Neuronal stem cell (in vitro differentiated cells): ENCODE measurements at regions not wholly inside any gene's neighbourhood (a gene's known extent, or its start where the extent isn't known, plus 50 kb on each side); places are given as distances from the start of the nearest gene placed in this dataset.

ENCODE experiments used
- DNase-seq: peaks from one replicate; pipeline ENCODE4 v3.0.0-alpha.2; 2013; ENCODE audit warnings: low spot score
- H2AFZ ChIP-seq: one replicate; pipeline ENCODE4 v1.6.1; 2013; ENCODE audit warnings: mild to moderate bottlenecking, low read length, inconsistent platforms
- H2AK5ac ChIP-seq: 2 replicates; pipeline ENCODE4 v1.6.1; 2013; ENCODE audit warnings: low read depth, mild to moderate bottlenecking, inconsistent platforms, low read length, moderate library complexity, mixed read lengths
- H2BK120ac ChIP-seq: 2 replicates; pipeline ENCODE4 v1.6.1; 2013; ENCODE audit warnings: low read depth, mild to moderate bottlenecking, inconsistent platforms, low read length, moderate library complexity, mixed read lengths
- H2BK12ac ChIP-seq: one replicate; pipeline ENCODE4 v1.6.1; 2013; ENCODE audit warnings: low read length, inconsistent platforms
- H2BK15ac ChIP-seq: 2 replicates; pipeline ENCODE4 v1.6.1; 2013; ENCODE audit warnings: mild to moderate bottlenecking, low read length, inconsistent platforms, mixed read lengths
- H2BK5ac ChIP-seq: one replicate; pipeline ENCODE4 v1.6.1; 2013; ENCODE audit warnings: inconsistent platforms, mild to moderate bottlenecking, low read length, moderate library complexity
- H3K14ac ChIP-seq: one replicate; pipeline ENCODE4 v1.6.1; 2013; ENCODE audit warnings: low read length, inconsistent platforms
- H3K18ac ChIP-seq: 2 replicates; pipeline ENCODE4 v1.6.1; 2013; ENCODE audit warnings: low read length, inconsistent platforms
- H3K23ac ChIP-seq: 2 replicates; pipeline ENCODE4 v1.6.1; 2013; ENCODE audit warnings: low read depth, mild to moderate bottlenecking, mixed read lengths, low read length, inconsistent platforms; ENCODE audit not compliant: poor library complexity
- H3K27ac ChIP-seq: replicated peaks from 3 replicates; pipeline ENCODE4 v1.5.1; 2013; ENCODE audit warnings: low read length, inconsistent platforms
- H3K27me3 ChIP-seq, 3 experiments: 2 replicates each; pipeline ENCODE4 v1.6.1; 2013; ENCODE audit warnings: low read length in 3 of 3, mild to moderate bottlenecking in 2 of 3, inconsistent platforms in 1 of 3, low read depth in 1 of 3, mixed read lengths in 1 of 3, moderate library complexity in 1 of 3; ENCODE audit not compliant: control insufficient read depth in 3 of 3, insufficient read depth in 3 of 3
- H3K36me3 ChIP-seq, 2 donors: replicated peaks in 1 of 2; 2 replicates each; pipeline ENCODE4 v1.6.1; 2013; ENCODE audit warnings: low read length in 2 of 2; ENCODE audit not compliant: control insufficient read depth in 2 of 2, insufficient read depth in 2 of 2
- H3K4ac ChIP-seq: 2 replicates; pipeline ENCODE4 v1.6.1; 2013; ENCODE audit warnings: inconsistent platforms, mild to moderate bottlenecking, low read length, moderate library complexity
- H3K4me1 ChIP-seq, 2 donors: 1 replicate in 1 of 2; 2 replicates in 1 of 2; pipeline ENCODE4 v1.6.1; 2013; ENCODE audit warnings: low read length in 2 of 2, low read depth in 1 of 2; ENCODE audit not compliant: control insufficient read depth in 2 of 2, insufficient read depth in 1 of 2
- H3K4me2 ChIP-seq: one replicate; pipeline ENCODE4 v1.6.1; 2013; ENCODE audit warnings: mild to moderate bottlenecking, low read length, inconsistent platforms; ENCODE audit not compliant: insufficient read depth, poor library complexity, severe bottlenecking
- H3K4me3 ChIP-seq, 2 donors: 2 replicates each; pipeline ENCODE4 v1.5.1; 2013; ENCODE audit warnings: low read length in 2 of 2, mild to moderate bottlenecking in 2 of 2, inconsistent platforms in 1 of 2, moderate library complexity in 1 of 2
- H3K79me1 ChIP-seq: one replicate; pipeline ENCODE4 v1.6.1; 2013; ENCODE audit warnings: low read depth, mild to moderate bottlenecking, inconsistent platforms, low read length, moderate library complexity
- H3K9ac ChIP-seq: one replicate; pipeline ENCODE4 v1.6.1; 2013; ENCODE audit warnings: mild to moderate bottlenecking, low read depth, low read length, inconsistent platforms; ENCODE audit not compliant: poor library complexity
- H3K9me3 ChIP-seq, 2 donors: replicated peaks in 1 of 2; 2 replicates each; pipeline versions ENCODE3 to v1.6.1; 2013; ENCODE audit warnings: low read length in 2 of 2, mild to moderate bottlenecking in 2 of 2, inconsistent platforms in 1 of 2, low read depth in 1 of 2, mixed read lengths in 1 of 2, moderate library complexity in 1 of 2; ENCODE audit not compliant: control insufficient read depth in 2 of 2, insufficient read depth in 1 of 2
- H4K8ac ChIP-seq: one replicate; pipeline ENCODE4 v1.6.1; 2013; ENCODE audit warnings: low read depth, mild to moderate bottlenecking, inconsistent platforms, low read length, moderate library complexity
- H4K91ac ChIP-seq: one replicate; pipeline ENCODE4 v1.6.1; 2013; ENCODE audit warnings: low read length, low read depth, mild to moderate bottlenecking, inconsistent platforms; ENCODE audit not compliant: poor library complexity
- WGBS, 2 donors: extraction: QIAGEN DNeasy Blood & Tissue Kit; methylation state at CpG; one replicate each; pipeline ENCODE4 v1.1.7; 2013; ENCODE audit warnings: missing lambda C conversion rate in 2 of 2, mixed read lengths in 1 of 2; ENCODE audit not compliant: insufficient read length in 2 of 2, insufficient replicate concordance in 1 of 2; ENCODE audit errors: extremely low coverage in 2 of 2; 5-methylcytosine and 5-hydroxymethylcytosine counted together

GRCh38 chr1:235919127-235919832, 52.6 kb upstream of the LYST start:
- no peak overlapping the region for H3K27ac ChIP-seq
- no peak overlapping the region for H2AFZ ChIP-seq
- no peak overlapping the region for H4K91ac ChIP-seq
- H3K9me3 ChIP-seq = no peaks in the 10 kb centered on the region
- H2BK12ac ChIP-seq = no peak overlapping the region
- H3K14ac ChIP-seq = no peak overlapping the region
- no peak for DNase-seq
- H3K4me3 ChIP-seq = no peak overlapping the region
- H4K8ac ChIP-seq = no peak overlapping the region
- H2BK15ac ChIP-seq = no peak overlapping the region
- no peak overlapping the region for H3K23ac ChIP-seq
- H3K4me1 ChIP-seq = peaks cover 1 to 3% of the 10 kb centered on the region in 2 donors
- no peak overlapping the region for H2BK120ac ChIP-seq
- no peaks in the 10 kb centered on the region for H3K79me1 ChIP-seq
- H3K27me3 ChIP-seq = peaks cover 0 to 13% (median 0%) of the 10 kb centered on the region in 3 experiments
- H2AK5ac ChIP-seq = no peak overlapping the region
- H3K4ac ChIP-seq = no peak overlapping the region
- H3K9ac ChIP-seq = no peak overlapping the region
- no CpG with 5 or more reads among the region's 12 CpGs for WGBS, 2 donors
- no peak overlapping the region for H3K18ac ChIP-seq
- no peak overlapping the region for H2BK5ac ChIP-seq
- H3K4me2 ChIP-seq = no peak overlapping the region
- no peaks in the 10 kb centered on the region for H3K36me3 ChIP-seq

- no peak overlapping the region for H2BK15ac ChIP-seq
- H3K27me3 ChIP-seq = peaks cover 0 to 12% (median 0%) of the 10 kb centered on the region in 3 experiments
- H3K79me1 ChIP-seq = no peaks in the 10 kb centered on the region
- no peaks in the 10 kb centered on the region for H3K9me3 ChIP-seq
- H3K18ac ChIP-seq = no peak overlapping the region
- no peak overlapping the region for H2BK12ac ChIP-seq
- H3K14ac ChIP-seq = no peak overlapping the region
- H3K9ac ChIP-seq = no peak overlapping the region
- no peak overlapping the region for H3K4me2 ChIP-seq
- no peak overlapping the region for H4K8ac ChIP-seq
- no peak overlapping the region for H2AFZ ChIP-seq
- H3K4ac ChIP-seq = no peak overlapping the region
- H3K27ac ChIP-seq = no peak overlapping the region
- no peaks in the 10 kb centered on the region for H3K36me3 ChIP-seq
- H3K23ac ChIP-seq = no peak overlapping the region
- H3K4me1 ChIP-seq = peaks cover 3% of the 10 kb centered on the region in 2 donors
- no peak for DNase-seq
- H4K91ac ChIP-seq = no peak overlapping the region
- H3K4me3 ChIP-seq = no peak overlapping the region
- H2BK5ac ChIP-seq = no peak overlapping the region
- no CpG with 5 or more reads among the region's 5 CpGs for WGBS, 2 donors
- no peak overlapping the region for H2AK5ac ChIP-seq
- no peak overlapping the region for H2BK120ac ChIP-seq
Observed at GRCh38 chr1:235918465-235918864, 51.8 kb upstream of the LYST start.

GRCh38 chr1:235918032-235918431, 51.3 kb upstream of the LYST start:
- Histone ChIP-seq H3K4me1 (peaks cover 3% of the 10 kb centered on the region in 2 donors), H3K9me3 (no peaks in the 10 kb centered on the region), H4K91ac (no peak overlapping the region), H3K27me3 (peaks cover 0 to 8% (median 0%) of the 10 kb centered on the region in 3 experiments), H3K4me3 (no peak overlapping the region), H3K36me3 (no peaks in the 10 kb centered on the region), H2BK5ac (no peak overlapping the region), H3K23ac (no peak overlapping the region), H4K8ac (no peak overlapping the region), H3K14ac (no peak overlapping the region), H2BK120ac (no peak overlapping the region), H2AFZ (no peak overlapping the region), H2AK5ac (no peak overlapping the region), H3K79me1 (no peaks in the 10 kb centered on the region), H2BK12ac (no peak overlapping the region), H3K27ac (no peak overlapping the region), H3K18ac (peak overlapping the region; percentile 65), H2BK15ac (no peak overlapping the region), H3K9ac (no peak overlapping the region), H3K4me2 (no peak overlapping the region), H3K4ac (no peak overlapping the region)
- no CpG with 5 or more reads among the region's 13 CpGs for WGBS, 2 donors
- no peak for DNase-seq

- WGBS, 2 donors = no CpG with 5 or more reads among the region's 8 CpGs
- H4K91ac ChIP-seq = no peak overlapping the region
- no peak overlapping the region for H2BK120ac ChIP-seq
- no peaks in the 10 kb centered on the region for H3K36me3 ChIP-seq
- no peak overlapping the region for H3K4ac ChIP-seq
- no peak for DNase-seq
- H3K14ac ChIP-seq = no peak overlapping the region
- H3K9ac ChIP-seq = no peak overlapping the region
- no peak overlapping the region for H2BK5ac ChIP-seq
- no peak overlapping the region for H2AFZ ChIP-seq
- no peak overlapping the region for H3K23ac ChIP-seq
- H3K4me2 ChIP-seq = no peak overlapping the region
- H3K18ac ChIP-seq = no peak overlapping the region
- H3K4me3 ChIP-seq = no peak overlapping the region
- H2BK15ac ChIP-seq = no peak overlapping the region
- no peak overlapping the region for H3K27ac ChIP-seq
- peaks cover 3% of the 10 kb centered on the region in 2 donors for H3K4me1 ChIP-seq
- H3K27me3 ChIP-seq = peaks cover 0 to 4% (median 0%) of the 10 kb centered on the region in 3 experiments
- no peak overlapping the region for H2BK12ac ChIP-seq
- no peak overlapping the region for H4K8ac ChIP-seq
- H3K79me1 ChIP-seq = no peaks in the 10 kb centered on the region
- H3K9me3 ChIP-seq = no peaks in the 10 kb centered on the region
- H2AK5ac ChIP-seq = no peak overlapping the region
Observed at GRCh38 chr1:235917267-235917811, 50.6 kb upstream of the LYST start.
